Heart right ventricle (tissue), 16 donors: ENCODE measurements at regions not wholly inside any gene's neighbourhood (a gene's known extent, or its start where the extent isn't known, plus 50 kb on each side); places are given as distances from the start of the nearest gene placed in this dataset.

Experiments
- ATAC-seq, 8 donors: fragments of 200-7000 bp; cut with Tn5 transposase; one replicate each; pipeline ENCODE4 v1.9.1; 2020; ENCODE audit warnings: mild to moderate bottlenecking in 8 of 8, moderate library complexity in 8 of 8, moderate number of reproducible peaks in 1 of 8
- DNase-seq, 2 donors: peaks; one replicate each; pipeline ENCODE4 v3.0.0-alpha.2; 2020
- H3K27ac ChIP-seq, 10 donors: fragments of 200-600 bp; sonication (generic) in 2 of 10; one replicate each; pipeline versions ENCODE4 v1.5.0 to v1.8.0; 2020 to 2022; ENCODE audit warnings: mild to moderate bottlenecking in 3 of 10
- H3K27me3 ChIP-seq, 7 donors: fragments of 200-600 bp; one replicate each; pipeline ENCODE4 v1.8.0; 2021 to 2022; ENCODE audit warnings: mild to moderate bottlenecking in 2 of 7
- H3K36me3 ChIP-seq, 9 donors: fragments of 200-600 bp; sonication (generic) in 1 of 9; one replicate each; pipeline versions ENCODE4 v1.5.0 to v1.8.0; 2020 to 2022; ENCODE audit warnings: mild to moderate bottlenecking in 2 of 9
- H3K4me1 ChIP-seq, 9 donors: fragments of 200-600 bp; sonication (generic) in 1 of 9; one replicate each; pipeline versions ENCODE4 v1.5.0 to v1.8.0; 2020 to 2022; ENCODE audit warnings: mild to moderate bottlenecking in 4 of 9
- H3K4me3 ChIP-seq, 10 donors: fragments of 200-600 bp; sonication (generic) in 2 of 10; one replicate each; pipeline versions ENCODE4 v1.5.0 to v1.8.0; 2020 to 2022; ENCODE audit warnings: mild to moderate bottlenecking in 7 of 10, moderate library complexity in 2 of 10
- H3K9me3 ChIP-seq, 11 donors: fragments of 200-600 bp in 10 of 11; sonication (generic) in 2 of 11; one replicate each; pipeline versions ENCODE4 v1.5.0 to v1.8.0; 2013 to 2022; ENCODE audit warnings: mild to moderate bottlenecking in 2 of 11, control low read depth in 1 of 11, moderate library complexity in 1 of 11
- WGBS, 2 donors: extraction: QIAGEN DNeasy Blood & Tissue Kit; methylation state at CpG; one replicate each; pipeline ENCODE4 v1.1.7; 2013; ENCODE audit warnings: inconsistent platforms in 1 of 2; 5-methylcytosine and 5-hydroxymethylcytosine counted together
- intact Hi-C, 10 donors: fragments of 100-400 bp; cut with DNase I; formaldehyde crosslinking; loops; one replicate each; pipeline versions ENCODE4 v1.11.1 to v1.14.2; 2022
- TF ChIP-seq, protein P1 (sequence below), 9 donors: fragments of 200-600 bp; sonication (generic) in 2 of 9; IDR thresholded peaks; one replicate each; pipeline versions ENCODE4 v1.5.0 to v1.8.0; 2021 to 2022; ENCODE audit warnings: antibody characterized with exemption in 9 of 9, mild to moderate bottlenecking in 5 of 9, moderate library complexity in 1 of 9
- donor health status: Arrhythmogenic right ventricular cardiomyopathy.
- donor health status: ischemic (EF 13 %, LVEDD 7.1; RV severe dilation, severe dysfunction).
- donor health status: healthy with polysubstance abuse.
- donor health status: DM: no; HTN: yes; CAD: no.
- donor health status: DM: no; HTN: no; CAD: no.
- donor health status: ischemic (EF 25% LVEDD 6.9; RV normal size, moderate dysfunction).
- donor health status: ischemic (EF 25% LVEDD 5.7; RV mildly dilated, moderate dysfunction).
- donor health status: healthy.
- donor health status: DM: yes; HTN: yes; CAD: no.
- donor health status: Ischemic cardiomyopathy.
- donor health status: ischemic (EF 35%, LVEDD 5.7; RV mildly dilated, moderate dysfunction).
- donor health status: nonischemic (EF 11% LVEDD 7.7; RV severe dilation, severe dysfunction).
- donor health status: DM: yes; HTN: yes; CAD: no.
- donor health status: PGD.
- donor health status: ischemic (EF 29% LVEDD 5.4; RV normal size, mild dysfunction).
- donor health status: nonischemic (EF 23%, LVEDD 6.1; RV moderate dilation, normal function).

DNA sequence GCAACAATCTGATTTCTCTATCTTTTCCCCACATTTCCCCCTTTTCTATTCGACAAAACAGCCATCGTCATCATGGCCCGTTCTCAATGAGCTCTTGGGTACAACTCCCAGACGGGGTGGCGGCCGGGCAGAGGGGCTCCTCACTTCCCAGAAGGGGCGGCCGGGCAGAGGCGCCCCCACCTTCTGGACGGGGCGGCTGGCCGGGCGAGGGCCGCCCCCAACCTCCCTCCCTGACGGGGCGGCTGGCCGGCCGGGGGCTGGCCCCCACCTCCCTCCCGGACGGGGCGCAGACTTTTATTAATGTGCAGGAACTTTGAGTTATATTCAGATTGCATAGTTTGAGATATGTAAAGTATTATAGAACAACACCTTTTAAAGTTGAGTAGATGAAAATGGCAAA lies 64.4 kb upstream of the HPGD start:
- Histone ChIP-seq H3K4me3 (no peak overlapping the region), H3K27me3 (no peaks in the 10 kb centered on the region), H3K9me3 (no peaks in the 10 kb centered on the region), H3K36me3 (no peaks in the 10 kb centered on the region), H3K4me1 (peaks cover 0 to 8% (median 0%) of the 10 kb centered on the region in 9 donors), H3K27ac (no peak overlapping the region)
- TF ChIP-seq, protein P1, sequence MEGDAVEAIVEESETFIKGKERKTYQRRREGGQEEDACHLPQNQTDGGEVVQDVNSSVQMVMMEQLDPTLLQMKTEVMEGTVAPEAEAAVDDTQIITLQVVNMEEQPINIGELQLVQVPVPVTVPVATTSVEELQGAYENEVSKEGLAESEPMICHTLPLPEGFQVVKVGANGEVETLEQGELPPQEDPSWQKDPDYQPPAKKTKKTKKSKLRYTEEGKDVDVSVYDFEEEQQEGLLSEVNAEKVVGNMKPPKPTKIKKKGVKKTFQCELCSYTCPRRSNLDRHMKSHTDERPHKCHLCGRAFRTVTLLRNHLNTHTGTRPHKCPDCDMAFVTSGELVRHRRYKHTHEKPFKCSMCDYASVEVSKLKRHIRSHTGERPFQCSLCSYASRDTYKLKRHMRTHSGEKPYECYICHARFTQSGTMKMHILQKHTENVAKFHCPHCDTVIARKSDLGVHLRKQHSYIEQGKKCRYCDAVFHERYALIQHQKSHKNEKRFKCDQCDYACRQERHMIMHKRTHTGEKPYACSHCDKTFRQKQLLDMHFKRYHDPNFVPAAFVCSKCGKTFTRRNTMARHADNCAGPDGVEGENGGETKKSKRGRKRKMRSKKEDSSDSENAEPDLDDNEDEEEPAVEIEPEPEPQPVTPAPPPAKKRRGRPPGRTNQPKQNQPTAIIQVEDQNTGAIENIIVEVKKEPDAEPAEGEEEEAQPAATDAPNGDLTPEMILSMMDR (IDR thresholded peaks at IDR 0.05): no peak
- WGBS, 2 donors: 92 to 95% methylated on average over 21 of the region's 21 CpGs
- ATAC-seq (no peak), DNase-seq (no peak)
- intact Hi-C loops: no loop called here

DNA sequence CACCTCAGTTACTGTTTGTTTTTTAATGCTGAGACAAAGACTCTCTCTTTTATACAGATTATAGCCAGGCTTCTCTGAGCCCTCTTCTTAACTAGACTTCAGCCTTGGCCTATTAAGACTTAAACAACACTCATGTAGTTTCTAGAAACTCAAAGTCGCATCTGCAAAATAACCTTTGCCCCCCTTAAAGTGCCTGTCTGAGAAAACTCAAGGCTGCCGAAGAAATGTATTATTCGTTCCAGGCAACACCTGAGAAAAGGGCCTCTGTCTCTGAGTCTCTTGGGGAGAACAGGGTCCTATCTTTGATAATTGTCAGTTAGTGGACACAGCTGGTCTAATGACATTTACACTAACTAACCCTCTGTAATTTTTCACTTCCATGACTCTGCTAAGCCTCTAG lies 60.8 kb upstream of the HPGD start:
- ATAC-seq (no peak), DNase-seq (no peak)
- no peaks in the 10 kb centered on the region for H3K9me3 ChIP-seq
- peaks cover 0 to 9% (median 0%) of the 10 kb centered on the region in 9 donors for H3K4me1 ChIP-seq
- H3K27me3 ChIP-seq: no peaks in the 10 kb centered on the region
- H3K36me3 ChIP-seq: no peaks in the 10 kb centered on the region
- 89 to 94% methylated on average over 3 of the region's 3 CpGs for WGBS, 2 donors
- intact Hi-C loops: no loop called here
- H3K4me3 ChIP-seq: no peak overlapping the region
- TF ChIP-seq, protein P1 (IDR thresholded peaks at IDR 0.05): no peak
- H3K27ac ChIP-seq: no peak overlapping the region

- ATAC-seq (no peak), DNase-seq (no peak)
- no peak overlapping the region for H3K27ac ChIP-seq
- intact Hi-C loops: no loop called here
- H3K27me3 ChIP-seq: no peaks in the 10 kb centered on the region
- no peaks in the 10 kb centered on the region for H3K9me3 ChIP-seq
- H3K4me3 ChIP-seq: no peak overlapping the region
- H3K4me1 ChIP-seq: peaks cover 0 to 9% (median 0%) of the 10 kb centered on the region in 9 donors
- TF ChIP-seq, protein P1 (IDR thresholded peaks at IDR 0.05): no peak
- WGBS, 2 donors: 75 to 76% methylated on average over 5 of the region's 5 CpGs
- no peaks in the 10 kb centered on the region for H3K36me3 ChIP-seq
These were observed 60.2 kb upstream of the HPGD start for GRCh38 chr4:174582463-174582862.

DNA sequence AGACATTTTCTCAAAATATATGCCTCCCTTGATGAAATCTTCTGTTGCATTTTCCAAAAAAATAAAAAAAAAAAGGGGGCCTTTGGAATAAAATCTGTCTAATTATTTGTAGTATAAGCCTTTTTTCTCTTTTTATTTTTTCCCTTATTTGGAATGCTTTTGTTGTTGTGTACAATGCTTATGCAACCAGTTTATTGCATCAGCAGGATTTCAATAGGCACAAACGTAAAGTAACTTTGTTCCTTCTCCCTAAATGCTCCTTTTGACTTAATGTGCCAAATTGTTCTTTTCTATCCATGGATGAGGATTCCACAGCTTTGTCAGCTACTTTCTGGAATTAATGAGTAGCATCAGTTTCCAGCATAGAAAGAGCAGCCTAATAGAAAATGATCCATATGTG lies 59.6 kb upstream of the HPGD start:
- 70 to 81% methylated on average over 1 of the region's 1 CpG for WGBS, 2 donors
- Histone ChIP-seq H3K27ac (no peak overlapping the region), H3K27me3 (no peaks in the 10 kb centered on the region), H3K36me3 (no peaks in the 10 kb centered on the region), H3K9me3 (no peaks in the 10 kb centered on the region), H3K4me3 (no peak overlapping the region), H3K4me1 (peaks cover 0 to 9% (median 0%) of the 10 kb centered on the region in 9 donors)
- DNase-seq (no peak), ATAC-seq (no peak)
- intact Hi-C loops: no loop called here
- TF ChIP-seq, protein P1 (IDR thresholded peaks at IDR 0.05): no peak
